Superior temporal gyrus (tissue), 1 donor: ENCODE measurements at regions not wholly inside any gene's neighbourhood (a gene's known extent, or its start where the extent isn't known, plus 50 kb on each side); places are given as distances from the start of the nearest gene placed in this dataset.

Experiments used
- DNase-seq: peaks from one replicate; pipeline ENCODE4 v3.0.0-alpha.2; 2016; ENCODE audit errors: extremely low spot score

DNA sequence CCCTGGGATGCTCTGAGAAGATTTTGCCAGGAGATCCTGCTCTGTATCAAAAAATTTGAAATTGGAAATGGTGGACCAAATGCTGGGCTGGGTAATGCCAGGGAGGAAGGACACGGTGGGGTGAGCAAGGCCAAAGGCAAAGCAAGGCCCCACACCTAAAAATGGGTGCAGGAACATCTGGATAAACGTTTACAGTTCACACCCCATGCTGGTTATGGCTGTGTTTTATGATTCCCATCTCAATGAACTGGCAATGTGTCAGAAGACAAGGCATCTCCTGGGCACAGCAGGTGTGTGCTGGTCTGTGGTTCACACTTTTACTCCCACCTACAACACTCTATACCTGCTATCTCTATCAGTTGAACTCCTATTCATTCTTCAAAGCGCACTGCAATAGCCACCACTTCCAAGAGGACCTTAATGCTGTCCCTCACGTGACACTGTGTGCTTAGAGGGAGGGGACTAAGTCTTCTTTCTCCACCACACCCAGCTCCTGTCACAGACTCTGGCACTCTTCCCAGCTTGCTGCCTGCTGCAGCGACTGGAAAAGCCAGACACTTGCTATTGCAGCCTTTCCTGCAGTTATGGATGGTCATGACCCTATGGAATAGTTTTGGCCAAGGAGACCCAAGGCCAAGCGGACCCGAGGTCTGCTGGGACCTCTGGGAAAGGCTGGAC lies 277.5 kb downstream of the CTTN start:
- DNase-seq, result no peak

DNA sequence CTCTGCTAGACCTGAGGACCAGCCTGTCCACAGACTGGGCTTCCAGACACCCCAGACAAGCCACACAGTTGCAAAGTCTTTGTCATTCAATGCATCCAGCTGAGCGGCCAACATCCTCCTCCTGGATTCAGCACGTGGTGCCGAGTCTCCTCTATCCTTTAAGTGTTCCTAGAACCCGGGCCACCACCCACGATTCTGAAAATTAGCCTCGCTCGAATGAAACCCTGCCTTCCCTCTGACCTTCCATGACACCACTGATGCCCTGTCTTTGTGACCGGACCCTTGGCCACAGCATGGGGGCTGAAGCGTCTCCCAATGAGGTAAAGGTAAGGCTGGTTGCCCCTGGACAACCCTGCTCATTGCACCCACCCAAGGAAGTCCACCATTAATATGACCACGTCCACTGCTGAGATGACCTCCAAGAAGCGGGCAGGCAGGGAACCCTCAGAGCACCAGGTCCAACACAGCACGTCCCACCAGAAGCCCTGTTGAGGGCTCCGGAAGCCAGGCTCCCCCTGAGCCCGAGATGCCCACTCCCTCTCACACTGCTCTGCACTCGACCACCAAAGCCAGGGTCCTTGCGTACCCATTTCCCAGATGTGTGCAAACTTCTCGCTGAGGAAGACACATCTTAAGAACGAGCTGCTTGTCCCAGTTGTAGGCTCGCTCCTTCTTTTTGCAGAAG lies 279.0 kb downstream of the CTTN start:
- DNase-seq, result no peak

DNA sequence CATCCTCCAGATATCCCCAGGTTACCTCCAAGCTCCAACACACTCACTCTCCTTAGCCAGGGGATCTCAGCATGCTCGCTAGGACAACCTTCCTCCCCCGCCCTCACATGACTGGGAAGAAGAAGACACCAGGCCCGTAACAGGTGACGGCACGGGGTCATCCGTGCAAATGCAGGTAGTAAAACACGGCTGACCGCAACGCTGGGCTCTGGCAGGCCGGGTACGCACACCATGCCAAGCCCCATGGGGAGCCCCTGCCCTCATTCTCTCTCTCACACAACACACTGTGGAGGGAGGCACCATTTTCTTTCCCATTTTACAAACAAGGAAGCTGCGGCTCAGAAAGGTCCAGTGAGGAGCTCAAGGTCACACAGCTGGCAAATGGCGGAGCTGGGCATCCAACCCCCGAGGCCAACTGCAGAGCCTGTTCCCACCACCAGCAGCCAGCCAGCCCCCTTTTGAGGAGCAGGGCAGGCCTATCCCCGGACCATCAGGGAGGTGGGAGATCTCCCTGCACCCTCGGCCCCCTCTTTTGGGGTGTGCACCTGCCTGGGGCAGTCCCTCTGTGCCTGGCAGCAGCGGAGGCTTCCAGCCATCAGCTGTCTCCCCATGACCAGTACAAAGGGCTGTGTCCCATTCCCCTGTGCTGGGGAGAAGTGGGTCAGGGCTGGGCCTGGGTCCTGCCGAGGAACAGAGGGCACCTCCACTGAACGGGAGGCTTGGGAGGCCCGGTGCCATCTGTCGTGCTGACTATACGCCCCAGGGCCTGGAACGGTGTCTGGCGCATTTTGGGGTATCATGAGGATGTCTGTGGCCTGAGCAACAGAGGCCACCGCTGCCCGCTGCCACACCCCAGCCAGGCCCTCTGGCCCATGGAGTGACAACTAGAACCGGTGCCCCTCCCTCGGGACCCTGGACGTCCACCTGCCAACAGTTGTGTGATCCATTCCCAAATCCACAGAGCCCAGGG lies 280.9 kb downstream of the CTTN start:
- DNase-seq, result no peak

DNA sequence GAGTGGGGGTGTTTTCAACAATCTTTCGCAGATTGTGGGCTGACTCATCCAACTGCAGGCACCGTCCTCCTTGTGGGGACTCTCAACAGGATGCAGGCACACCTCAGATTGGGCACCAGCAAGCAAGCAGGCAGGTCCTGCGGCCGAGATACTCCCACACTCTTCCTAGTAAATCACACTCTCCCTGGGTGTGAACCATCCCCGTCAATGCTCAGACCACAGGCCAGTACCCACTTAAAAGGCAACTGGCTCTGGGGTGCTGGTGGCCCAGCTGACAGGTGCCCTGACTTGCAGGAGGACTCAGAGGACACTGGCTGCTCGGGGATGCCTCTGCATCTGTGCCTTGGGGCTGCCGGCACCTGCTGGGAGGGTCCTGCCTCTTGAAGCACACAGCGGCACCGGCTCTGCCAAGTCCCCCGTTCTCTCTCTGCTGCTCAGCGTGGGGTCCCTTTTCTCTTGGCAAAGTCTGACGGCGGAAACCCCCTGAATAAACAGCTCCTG lies 282.5 kb downstream of the CTTN start:
- DNase-seq, result no peak

DNA sequence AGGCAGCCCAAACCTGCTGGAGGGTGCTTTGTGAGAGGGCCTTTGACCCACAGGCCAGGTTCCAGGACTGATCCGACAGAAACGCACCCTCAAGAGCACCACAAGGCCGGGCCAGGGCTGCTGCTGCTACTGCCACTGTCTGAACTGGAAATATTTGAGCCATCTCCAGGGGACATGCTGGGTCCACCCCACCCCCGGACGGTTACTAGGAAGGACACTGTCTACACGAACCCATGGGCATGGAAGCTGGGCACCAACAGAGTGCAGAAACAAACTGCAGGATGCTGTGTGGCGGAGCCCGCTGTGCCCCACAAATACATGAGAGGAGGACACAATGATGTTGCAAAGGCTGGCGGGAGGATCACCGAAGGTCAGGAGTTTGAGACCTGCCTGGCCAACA lies 283.7 kb downstream of the CTTN start:
- DNase-seq, result no peak

DNA sequence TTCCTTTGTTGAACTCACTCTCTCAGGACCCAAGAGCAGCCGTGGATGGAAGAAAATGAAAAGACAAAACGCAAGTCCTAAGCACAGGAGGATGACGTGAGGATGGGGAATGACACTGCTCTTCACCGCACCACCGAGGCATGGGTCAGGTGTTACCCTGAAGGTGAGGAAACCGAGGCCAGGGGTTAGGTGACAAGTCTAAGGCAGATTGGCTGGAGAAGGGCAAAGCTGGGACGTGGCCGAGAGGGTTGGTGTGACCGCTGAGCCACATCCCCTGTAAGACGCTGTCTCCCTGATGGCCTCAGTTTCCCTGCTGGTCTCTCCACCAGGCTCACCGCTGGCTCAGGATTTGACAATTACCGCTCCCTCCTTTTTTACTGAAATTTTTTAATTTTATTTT lies 284.4 kb downstream of the CTTN start:
- no peak for DNase-seq

DNA sequence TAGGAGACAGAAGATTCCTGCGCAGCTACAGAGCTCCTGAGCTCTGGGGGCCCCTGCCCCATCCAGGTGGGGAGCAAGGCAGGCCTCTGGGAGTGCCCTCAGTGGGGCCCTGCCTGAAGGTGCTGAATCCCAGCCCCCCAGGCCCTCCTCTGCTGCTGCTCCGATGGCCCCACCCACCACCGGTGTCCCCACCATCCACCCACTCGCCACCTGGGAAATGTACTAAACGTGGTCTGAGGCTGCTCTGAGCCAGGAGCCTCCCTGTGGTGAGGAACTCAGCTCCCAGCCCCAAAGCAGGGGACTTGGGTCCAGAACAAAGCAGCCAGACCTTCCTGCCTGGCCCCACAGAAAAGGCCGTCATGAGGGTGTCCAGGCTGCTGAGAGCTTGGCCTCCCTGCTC lies 289.4 kb downstream of the CTTN start:
- no peak for DNase-seq

DNA sequence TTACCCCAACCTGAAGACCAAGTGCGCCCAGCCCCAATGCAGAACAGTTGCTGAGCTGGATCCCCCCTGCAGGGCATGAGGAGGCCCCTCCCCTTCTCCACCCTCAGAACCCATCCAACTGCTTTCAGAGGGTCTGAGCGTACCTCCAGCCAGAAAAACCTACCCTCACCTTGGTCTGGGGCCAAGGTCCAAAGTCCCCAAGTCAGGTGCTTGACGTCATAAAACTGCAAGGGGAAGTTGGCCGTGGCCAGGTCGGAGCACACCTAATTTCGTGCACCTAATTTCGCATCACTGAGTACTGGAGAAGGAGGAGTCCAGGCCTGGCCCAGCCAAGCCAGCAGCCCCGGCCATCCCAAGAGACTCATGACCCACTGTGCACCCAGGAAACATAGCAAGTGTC lies 289.8 kb downstream of the CTTN start:
- DNase-seq, result no peak

DNA sequence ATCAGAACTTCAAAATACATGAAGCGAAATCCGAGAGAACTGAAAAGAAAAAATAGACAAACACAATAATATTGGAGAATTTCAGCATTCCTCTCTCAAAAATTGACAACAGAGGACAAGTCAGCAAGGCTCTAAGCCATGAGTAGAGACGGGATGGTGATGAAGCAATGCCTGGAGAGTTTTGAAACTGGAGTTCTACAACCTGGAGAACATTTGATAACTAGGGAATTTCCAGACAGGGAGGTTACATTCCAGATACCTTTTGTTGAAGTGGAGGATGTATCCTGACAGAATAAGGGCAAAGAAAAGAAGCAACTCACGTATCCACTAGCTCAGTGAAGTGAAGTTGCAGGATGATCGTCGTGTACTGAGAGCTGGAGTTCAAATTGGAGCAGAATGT lies 291.4 kb downstream of the CTTN start:
- no peak for DNase-seq

DNA sequence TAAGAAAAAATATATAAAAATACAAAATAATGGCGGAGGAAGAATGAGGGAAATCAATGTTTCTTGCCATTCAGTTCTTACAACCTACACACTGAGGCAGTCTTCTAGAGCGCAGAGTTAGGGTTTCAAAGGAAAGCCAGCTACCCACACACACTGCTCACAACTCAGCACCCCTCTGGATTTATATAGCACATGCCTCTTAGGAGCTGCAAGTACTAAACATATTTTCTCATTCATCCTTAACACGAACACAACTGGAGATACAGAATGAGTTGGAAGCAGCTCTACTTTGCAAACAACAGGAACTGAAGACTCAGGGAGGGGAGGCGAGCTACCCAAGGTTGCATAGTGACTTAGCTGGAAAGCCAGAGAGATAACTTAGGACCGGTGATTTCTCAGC lies 293.8 kb downstream of the CTTN start:
- peak; percentile 31 for DNase-seq

DNA sequence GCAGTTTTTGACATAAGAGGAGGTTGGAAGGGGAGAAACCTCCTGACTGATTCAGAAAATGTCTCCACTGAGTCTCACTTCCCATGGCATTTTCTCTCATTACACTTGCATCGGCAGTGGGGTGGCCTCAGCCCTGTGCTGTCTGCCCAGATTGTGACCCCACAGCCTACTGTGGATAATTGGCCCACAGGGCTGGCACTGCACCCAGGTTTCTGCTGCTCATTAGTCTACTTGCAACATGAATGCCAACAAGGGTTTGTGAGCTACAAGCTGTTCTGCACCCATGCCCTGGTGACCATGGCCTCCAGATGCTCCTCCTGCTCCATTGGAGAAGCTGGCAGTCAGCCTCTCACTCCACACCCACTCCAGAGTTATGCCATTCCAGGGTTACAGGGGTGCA lies 296.0 kb downstream of the CTTN start:
- DNase-seq, result peak; percentile 39

DNA sequence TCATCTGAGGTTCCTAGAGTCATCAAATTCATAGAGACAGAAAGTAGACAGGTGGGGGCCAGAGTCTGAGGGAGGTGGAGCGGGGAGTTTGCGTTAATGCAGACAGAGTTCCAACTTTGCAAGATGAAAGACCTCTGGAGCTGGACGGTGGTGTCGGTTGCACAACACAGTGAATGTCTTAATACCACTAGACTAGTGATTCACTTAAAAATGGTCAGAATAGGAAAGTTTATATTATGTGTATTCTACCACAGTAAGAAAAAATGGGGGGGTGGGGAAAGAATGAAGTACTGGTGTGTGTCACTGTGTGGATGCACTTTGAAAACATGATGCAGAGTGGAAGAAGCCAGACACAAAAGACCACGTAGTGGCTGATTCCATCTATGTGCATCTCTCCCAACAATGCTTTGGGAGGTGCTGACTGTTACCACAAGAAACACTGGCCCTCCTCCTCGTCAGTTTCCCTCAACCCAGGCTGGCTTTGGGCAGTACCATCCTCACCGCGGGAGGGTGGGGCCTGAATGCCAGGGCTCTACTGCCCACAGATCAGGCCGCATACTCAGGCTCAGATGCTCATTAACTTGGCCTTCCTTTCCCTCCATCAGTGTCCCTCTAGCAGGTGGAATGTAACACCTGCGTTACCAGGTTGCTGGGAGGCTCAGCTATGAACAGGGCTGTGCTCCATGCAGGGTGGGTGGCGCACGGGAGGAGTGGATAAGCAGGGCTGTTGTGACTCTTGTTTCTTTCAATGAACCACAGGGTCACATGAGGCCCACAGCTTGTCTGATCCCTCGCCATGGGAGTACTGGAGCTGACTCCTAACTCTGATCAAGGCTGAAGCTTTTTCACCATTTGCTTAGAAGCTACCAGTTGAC lies 297.0 kb downstream of the CTTN start:
- no peak for DNase-seq

DNA sequence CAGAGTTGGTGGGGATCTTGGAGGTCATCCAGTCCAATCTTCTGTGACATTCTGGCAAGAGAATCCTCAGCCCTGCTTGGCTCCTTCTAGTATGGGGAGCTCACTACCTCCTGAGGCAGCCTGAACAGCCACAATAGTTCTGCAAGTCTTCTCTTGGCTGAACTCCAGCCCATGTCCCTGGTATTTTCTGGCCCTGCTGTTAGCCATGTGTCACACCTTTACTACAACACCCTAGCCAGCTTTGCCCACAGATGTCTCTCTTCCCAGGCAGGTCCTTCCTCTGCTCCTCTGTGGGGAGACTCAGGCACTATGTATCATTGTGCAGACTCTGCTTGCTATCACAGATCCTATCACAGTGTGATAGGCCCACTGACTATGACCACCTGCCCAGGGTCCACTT lies 297.7 kb downstream of the CTTN start:
- no peak for DNase-seq

DNA sequence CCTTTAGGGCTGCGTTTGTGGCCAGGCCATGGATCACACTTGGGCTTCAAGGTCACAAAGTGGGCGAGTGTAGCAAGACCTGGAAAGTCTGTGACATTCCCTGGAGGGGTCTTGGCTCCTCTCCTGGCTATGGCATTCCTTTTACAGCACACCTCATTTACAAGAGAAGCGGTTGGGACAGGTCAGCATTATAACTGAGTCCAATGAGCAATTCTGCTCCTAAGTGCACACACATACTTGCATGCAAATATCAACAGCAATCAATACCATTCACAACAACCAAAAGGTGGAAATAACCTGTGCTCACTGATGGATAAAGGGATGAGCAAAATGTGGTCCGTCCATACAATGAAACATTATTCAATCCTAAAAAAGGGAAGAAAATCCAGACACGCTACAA lies 298.2 kb downstream of the CTTN start:
- DNase-seq, result no peak

DNA sequence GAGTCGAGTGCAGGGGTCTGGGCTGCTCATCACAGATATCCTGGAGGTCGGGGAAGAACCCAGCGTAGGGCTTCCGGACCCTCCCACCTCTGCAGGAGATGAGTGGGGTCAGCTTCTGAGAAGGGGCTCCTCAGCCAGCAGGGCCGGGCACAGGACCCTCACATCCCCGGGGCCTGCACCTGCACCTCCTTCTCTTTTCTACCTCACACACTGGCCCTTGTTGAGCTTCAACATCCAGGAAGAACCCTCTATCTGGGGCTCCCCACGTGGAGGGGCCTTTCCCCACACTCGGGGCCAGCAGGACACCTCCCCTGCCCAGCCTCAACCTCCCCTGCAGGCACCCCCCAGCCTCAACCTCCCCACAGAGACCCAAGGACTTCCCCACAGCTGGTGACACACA lies 299.4 kb downstream of the CTTN start:
- DNase-seq, result no peak

DNA sequence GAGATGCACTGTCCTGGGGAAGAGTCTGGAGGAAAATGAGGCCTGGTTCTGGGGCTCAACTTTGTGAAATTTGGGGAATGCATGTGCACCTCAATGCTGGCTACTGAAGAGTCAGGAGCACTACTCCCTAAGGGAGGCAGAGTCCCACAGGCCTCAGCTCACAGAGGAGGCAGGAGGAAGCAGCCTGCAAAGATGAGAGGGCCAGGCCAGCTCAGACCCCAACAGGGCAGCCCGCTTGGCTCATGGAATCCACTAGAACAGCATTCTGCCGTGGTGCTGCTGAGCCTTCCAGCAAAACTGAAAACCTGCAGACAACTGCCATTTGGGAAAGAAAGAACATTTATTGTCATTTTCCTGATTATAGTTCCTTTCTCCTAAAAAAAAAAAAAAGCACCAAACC lies 300.5 kb downstream of the CTTN start:
- DNase-seq, result no peak

DNA sequence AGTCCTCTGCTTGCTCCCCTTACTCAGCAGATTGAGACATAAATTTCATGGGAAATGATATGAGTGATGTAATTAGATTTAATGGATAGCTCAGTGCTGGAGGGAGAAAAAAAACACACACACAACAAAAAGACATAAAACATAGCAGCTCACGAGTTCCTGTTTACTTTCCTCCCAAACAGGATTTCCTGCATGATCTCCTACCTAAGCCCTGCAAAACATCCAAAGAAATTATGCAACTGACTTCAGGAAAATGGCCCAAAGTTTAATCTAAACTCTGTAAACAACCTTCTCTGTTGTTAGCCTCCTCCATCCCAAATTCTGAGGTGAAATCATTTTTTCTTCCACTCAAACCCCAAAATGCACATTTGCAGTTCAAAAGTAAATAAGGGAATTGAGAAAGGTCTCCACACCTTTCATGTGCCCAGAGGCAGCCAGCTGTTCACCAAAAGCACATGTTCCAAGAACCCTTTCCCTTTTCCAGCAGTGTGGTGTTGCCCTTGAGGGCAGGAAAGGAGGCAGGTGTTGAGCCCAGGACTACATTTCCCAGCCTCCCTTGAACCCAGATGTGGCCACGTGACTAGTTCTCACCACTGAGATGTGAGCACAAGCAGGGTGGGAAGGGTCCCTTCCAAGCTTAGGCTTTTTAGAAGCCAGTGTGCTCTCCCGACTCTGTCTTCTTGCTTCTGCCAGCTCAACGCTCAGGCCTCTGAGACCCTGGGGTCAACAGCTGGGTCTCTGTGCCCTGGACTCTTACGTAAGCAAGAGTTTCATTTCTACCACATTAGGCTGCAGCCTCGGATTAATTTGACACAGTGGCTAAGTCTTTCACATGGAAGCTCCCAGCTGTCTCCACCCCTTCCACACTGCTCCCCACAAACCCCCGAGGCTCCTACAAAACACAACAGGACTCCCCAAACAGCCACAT lies 301.2 kb downstream of the CTTN start:
- no peak for DNase-seq

DNA sequence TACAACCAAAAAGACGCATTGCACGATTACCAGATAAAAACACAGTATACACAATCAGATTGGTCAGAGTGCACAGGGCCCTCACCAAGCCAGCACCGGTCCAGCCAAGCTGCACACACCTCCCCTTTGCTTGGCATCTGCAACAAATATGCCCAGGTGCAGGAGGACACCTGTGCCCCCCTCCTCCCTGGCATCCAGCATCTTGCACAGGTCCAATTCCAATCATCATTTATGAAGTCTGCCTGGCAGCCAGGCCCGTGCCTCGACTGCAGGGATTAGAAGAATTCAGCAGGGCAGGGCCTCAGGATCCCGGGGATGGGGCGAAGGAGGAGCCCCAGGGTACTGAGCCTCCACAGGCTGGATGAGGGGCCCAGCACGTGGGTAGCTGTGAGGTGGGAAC lies 302.1 kb downstream of the CTTN start:
- no peak for DNase-seq

DNA sequence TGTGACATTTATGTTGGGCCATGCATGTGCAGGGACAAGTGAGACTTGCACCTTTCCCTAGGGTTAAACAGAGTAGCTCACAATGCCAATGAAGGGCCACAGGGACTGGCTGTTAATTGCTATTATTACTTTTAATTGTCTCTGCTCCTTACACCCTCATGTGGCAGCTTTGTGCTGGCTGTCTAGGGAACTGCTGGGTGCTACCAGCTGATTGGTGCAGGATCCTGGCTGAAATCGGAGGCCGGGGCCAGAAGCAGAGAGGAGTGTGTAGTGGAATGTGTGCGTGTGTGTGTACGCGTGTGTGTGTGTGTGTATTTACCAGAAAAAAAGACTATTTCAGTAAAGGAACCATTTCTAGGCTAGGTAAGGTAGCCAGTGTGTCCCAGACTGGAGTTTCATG lies 302.5 kb downstream of the CTTN start:
- DNase-seq, result no peak

DNA sequence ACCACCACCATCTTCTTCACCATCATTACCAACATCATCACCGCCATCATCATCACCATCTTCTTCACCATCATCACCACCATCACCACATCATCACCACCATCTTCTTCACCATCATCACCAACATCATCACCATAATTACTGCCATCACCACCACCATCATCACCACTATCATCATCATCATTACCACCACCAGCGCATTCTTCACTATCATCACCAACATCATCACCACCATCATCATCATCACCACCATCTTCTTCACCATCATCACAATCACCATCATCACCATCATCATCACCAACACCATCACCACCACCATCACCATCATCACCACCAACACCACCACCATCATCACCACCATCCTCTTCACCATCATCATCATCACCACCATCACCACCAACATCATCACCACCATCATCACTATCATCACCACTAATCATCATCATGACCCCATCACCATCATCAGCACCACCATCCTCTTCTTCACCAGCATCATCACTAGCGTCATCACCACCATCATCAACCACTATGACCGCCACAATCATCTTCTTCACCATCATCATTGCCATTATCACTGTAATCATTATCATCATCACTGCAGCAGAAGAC lies 303.8 kb downstream of the CTTN start:
- DNase-seq, result no peak
